HUES6 (cell line): ENCODE measurements at regions not wholly inside any gene's neighbourhood (a gene's known extent, or its start where the extent isn't known, plus 50 kb on each side); places are given as distances from the start of the nearest gene placed in this dataset.

ENCODE experiments used
- H3K27ac ChIP-seq: 2 replicates; pipeline ENCODE4 v1.7.0; 2013; ENCODE audit warnings: low read depth, mild to moderate bottlenecking, low read length, inconsistent platforms
- H3K27me3 ChIP-seq: 2 replicates; pipeline ENCODE4 v1.6.1; 2013; ENCODE audit warnings: low read length; ENCODE audit not compliant: control insufficient read depth, insufficient read depth
- H3K36me3 ChIP-seq: 2 replicates; pipeline ENCODE4 v1.6.1; 2013; ENCODE audit warnings: low read length; ENCODE audit not compliant: control insufficient read depth, insufficient read depth
- H3K4me1 ChIP-seq: 2 replicates; pipeline ENCODE4 v1.6.1; 2013; ENCODE audit warnings: low read length; ENCODE audit not compliant: control insufficient read depth, insufficient read depth
- H3K4me3 ChIP-seq: 2 replicates; pipeline ENCODE4 v1.5.1; 2013; ENCODE audit warnings: low read depth, low read length
- H3K9ac ChIP-seq: one replicate; pipeline ENCODE4 v1.6.1; 2013; ENCODE audit warnings: mild to moderate bottlenecking, low read length
- H3K9me3 ChIP-seq: 2 replicates; pipeline ENCODE4 v1.6.1; 2013; ENCODE audit warnings: low read depth, low read length; ENCODE audit not compliant: control insufficient read depth, insufficient read depth

- Histone ChIP-seq H3K9me3 (no peaks in the 10 kb centered on the region), H3K9ac (no peak overlapping the region), H3K36me3 (no peaks in the 10 kb centered on the region), H3K4me1 (peaks cover 16% of the 10 kb centered on the region), H3K27me3 (peaks cover 3% of the 10 kb centered on the region; the same call in 1 of the 2 replicates), H3K4me3 (no peak overlapping the region), H3K27ac (no peak overlapping the region)
Measured at GRCh38 chr18:76266236-76266991, 228.6 kb downstream of the ZNF516 start.

GRCh38 chr18:76265497-76266235, 229.4 kb downstream of the ZNF516 start:
- peaks cover 19% of the 10 kb centered on the region for H3K4me1 ChIP-seq
- no peaks in the 10 kb centered on the region for H3K9me3 ChIP-seq
- H3K27me3 ChIP-seq = peaks cover 3% of the 10 kb centered on the region; the same call in 1 of the 2 replicates
- H3K9ac ChIP-seq = no peak overlapping the region
- no peaks in the 10 kb centered on the region for H3K36me3 ChIP-seq
- H3K27ac ChIP-seq = no peak overlapping the region
- H3K4me3 ChIP-seq = no peak overlapping the region

- H3K27me3 ChIP-seq = peaks cover 3% of the 10 kb centered on the region; the same call in 1 of the 2 replicates
- no peak overlapping the region for H3K4me3 ChIP-seq
- H3K27ac ChIP-seq = no peak overlapping the region
- no peaks in the 10 kb centered on the region for H3K9me3 ChIP-seq
- peaks cover 19% of the 10 kb centered on the region for H3K4me1 ChIP-seq
- no peak overlapping the region for H3K9ac ChIP-seq
- H3K36me3 ChIP-seq = no peaks in the 10 kb centered on the region
Measured at GRCh38 chr18:76264876-76265250, 230.2 kb downstream of the ZNF516 start.

GRCh38 chr18:76264198-76264875, 230.7 kb downstream of the ZNF516 start:
- H3K4me3 ChIP-seq = no peak overlapping the region
- H3K27ac ChIP-seq = no peak overlapping the region
- no peak overlapping the region for H3K9ac ChIP-seq
- H3K4me1 ChIP-seq = peaks cover 19% of the 10 kb centered on the region
- peaks cover 3% of the 10 kb centered on the region; the same call in 1 of the 2 replicates for H3K27me3 ChIP-seq
- no peaks in the 10 kb centered on the region for H3K9me3 ChIP-seq
- no peaks in the 10 kb centered on the region for H3K36me3 ChIP-seq

DNA sequence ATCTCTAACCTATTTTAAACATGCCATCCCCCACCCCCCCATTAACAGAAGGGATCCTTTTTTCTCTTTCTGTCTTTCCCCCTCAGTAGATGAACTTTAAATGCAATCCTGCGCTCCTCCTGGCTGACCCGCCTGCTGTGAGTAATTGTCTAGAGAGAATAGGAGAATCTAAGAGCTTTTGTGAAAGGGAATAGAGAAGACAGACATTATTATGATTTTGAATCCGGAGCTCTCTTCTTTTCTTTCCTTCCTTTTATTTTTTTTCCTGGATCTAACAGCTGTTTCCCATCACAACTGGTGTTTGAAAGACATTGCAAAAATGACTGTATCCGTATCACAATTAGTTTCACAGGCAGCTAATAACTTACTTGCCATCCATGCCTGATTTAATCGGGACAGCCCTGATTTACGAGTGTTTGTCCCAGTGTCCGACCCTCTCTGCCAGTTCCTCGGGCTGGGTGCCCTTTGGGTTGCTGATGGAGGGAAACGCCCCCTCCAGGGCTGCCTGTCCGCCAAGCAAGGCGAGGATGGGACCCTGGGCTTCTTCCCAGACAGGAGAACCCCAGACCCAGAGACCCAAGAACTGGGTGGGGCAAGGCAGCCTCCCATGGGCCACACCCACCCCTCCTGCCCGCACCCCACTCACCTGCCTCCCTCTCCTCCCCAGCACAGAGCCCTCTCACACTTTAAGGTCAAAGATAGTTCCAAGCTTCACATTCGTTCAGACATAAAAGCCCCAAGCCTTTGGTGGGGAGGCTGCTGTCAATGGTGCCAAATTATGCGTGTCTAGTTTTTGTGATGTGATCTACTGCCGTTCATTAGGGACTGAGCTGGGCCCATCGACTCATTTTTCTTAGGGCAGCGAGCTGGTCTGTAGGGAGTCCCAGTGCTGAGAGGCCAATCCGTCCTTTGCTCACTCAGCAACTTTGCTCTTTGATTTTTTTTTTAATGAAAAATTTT, 231.7 kb downstream of the ZNF516 start:
- Histone ChIP-seq H3K4me3 (no peak overlapping the region), H3K36me3 (no peaks in the 10 kb centered on the region), H3K27ac (no peak overlapping the region), H3K9me3 (no peaks in the 10 kb centered on the region), H3K9ac (no peak overlapping the region), H3K4me1 (peaks cover 28% of the 10 kb centered on the region), H3K27me3 (peaks cover 3% of the 10 kb centered on the region; the same call in 1 of the 2 replicates)

DNA sequence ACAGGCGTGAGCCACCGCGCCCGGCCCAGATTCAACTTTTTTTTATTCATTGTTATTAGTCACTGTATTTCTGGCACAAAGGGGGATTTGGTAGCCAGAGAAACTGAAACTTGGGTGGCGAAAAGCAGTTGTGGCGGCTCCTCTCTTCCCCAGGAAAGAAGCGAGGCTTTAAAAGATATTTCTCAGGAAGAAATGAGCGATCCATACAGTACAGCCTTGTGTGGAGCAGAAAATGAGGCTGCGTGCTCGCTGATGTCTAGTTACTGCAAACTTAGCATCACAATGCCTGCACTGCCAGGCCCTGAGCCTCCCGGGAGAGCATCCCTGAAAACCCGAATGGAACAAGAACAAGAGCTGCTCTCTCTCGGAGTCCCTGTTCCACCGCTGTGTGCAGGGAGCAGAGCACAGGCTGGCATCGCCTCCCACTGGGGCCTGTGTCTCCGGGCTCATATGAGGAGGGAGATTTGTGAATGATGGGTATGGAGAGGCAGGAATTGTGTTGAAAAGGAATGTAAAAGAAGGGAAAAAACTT, 234.0 kb downstream of the ZNF516 start:
- Histone ChIP-seq H3K36me3 (no peaks in the 10 kb centered on the region), H3K9me3 (no peaks in the 10 kb centered on the region), H3K27ac (no peak overlapping the region), H3K4me3 (no peak overlapping the region), H3K9ac (no peak overlapping the region), H3K27me3 (peaks cover 3% of the 10 kb centered on the region; the same call in 1 of the 2 replicates), H3K4me1 (peaks cover 33% of the 10 kb centered on the region)

DNA sequence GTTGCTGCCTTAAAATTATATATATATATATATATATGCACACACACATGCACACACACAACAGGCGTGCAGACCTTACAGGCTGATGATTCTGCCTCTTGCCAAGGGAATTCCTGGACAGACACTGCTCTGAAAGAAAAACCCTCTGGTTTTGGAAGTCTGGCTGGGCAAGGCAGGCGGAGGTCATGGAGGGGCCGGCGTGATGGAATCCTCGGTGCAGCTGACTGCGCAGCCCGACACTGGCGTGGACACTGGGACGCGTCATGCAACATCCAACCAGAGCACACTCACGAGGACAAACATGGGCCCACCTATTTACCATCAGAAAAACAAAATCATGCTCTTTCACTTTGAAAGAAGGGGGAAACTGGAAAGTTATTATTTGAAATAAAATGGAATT, 235.3 kb downstream of the ZNF516 start:
- H3K27me3 ChIP-seq = peaks cover 3% of the 10 kb centered on the region; the same call in 1 of the 2 replicates
- no peak overlapping the region for H3K9ac ChIP-seq
- H3K4me1 ChIP-seq = peaks cover 33% of the 10 kb centered on the region
- no peaks in the 10 kb centered on the region for H3K9me3 ChIP-seq
- H3K27ac ChIP-seq = no peak overlapping the region
- no peaks in the 10 kb centered on the region for H3K36me3 ChIP-seq
- no peak overlapping the region for H3K4me3 ChIP-seq

- H3K36me3 ChIP-seq = no peaks in the 10 kb centered on the region
- H3K9ac ChIP-seq = no peak overlapping the region
- H3K4me3 ChIP-seq = no peak overlapping the region
- peaks cover 3% of the 10 kb centered on the region; the same call in 1 of the 2 replicates for H3K27me3 ChIP-seq
- peaks cover 33% of the 10 kb centered on the region for H3K4me1 ChIP-seq
- H3K27ac ChIP-seq = no peak overlapping the region
- no peaks in the 10 kb centered on the region for H3K9me3 ChIP-seq
Measured at GRCh38 chr18:76259096-76259495, 235.9 kb downstream of the ZNF516 start.

GRCh38 chr18:76258209-76258608, 236.8 kb downstream of the ZNF516 start:
- no peak overlapping the region for H3K9ac ChIP-seq
- H3K36me3 ChIP-seq = no peaks in the 10 kb centered on the region
- H3K27ac ChIP-seq = no peak overlapping the region
- no peak overlapping the region for H3K4me3 ChIP-seq
- H3K27me3 ChIP-seq = peaks cover 3% of the 10 kb centered on the region; the same call in 1 of the 2 replicates
- peaks cover 31% of the 10 kb centered on the region for H3K4me1 ChIP-seq
- no peaks in the 10 kb centered on the region for H3K9me3 ChIP-seq

GRCh38 chr18:76255070-76255683, 239.9 kb downstream of the ZNF516 start:
- Histone ChIP-seq H3K27me3 (no peaks in the 10 kb centered on the region), H3K9me3 (no peaks in the 10 kb centered on the region), H3K4me1 (peaks cover 13% of the 10 kb centered on the region; the same call in 1 of the 2 replicates), H3K4me3 (no peak overlapping the region), H3K9ac (no peak overlapping the region), H3K27ac (no peak overlapping the region), H3K36me3 (no peaks in the 10 kb centered on the region)
